Uterus (tissue), 3 donors: ENCODE measurements at regions not wholly inside any gene's neighbourhood (a gene's known extent, or its start where the extent isn't known, plus 50 kb on each side); places are given as distances from the start of the nearest gene placed in this dataset.

ENCODE experiments used
- DNase-seq, 2 donors: peaks; one replicate each; pipeline ENCODE4 v3.0.0-alpha.2; 2019 to 2020
- H3K27ac ChIP-seq, 2 donors: fragments of 200-600 bp; sonication (generic); 1 replicate in 1 of 2; 2 replicates in 1 of 2; pipeline ENCODE4 v1.5.1; 2016 to 2018
- H3K27me3 ChIP-seq, 2 donors: fragments of 200-600 bp; sonication (generic); one replicate each; pipeline ENCODE4 v1.5.1; 2018 to 2019; ENCODE audit warnings: control low read depth in 1 of 2
- H3K36me3 ChIP-seq, 2 donors: fragments of 200-600 bp; sonication (generic); one replicate each; pipeline ENCODE4 v1.5.1; 2019; ENCODE audit warnings: control low read depth in 1 of 2
- H3K4me1 ChIP-seq, 2 donors: fragments of 200-600 bp; sonication (generic); one replicate each; pipeline ENCODE4 v1.5.1; 2018 to 2019; ENCODE audit warnings: control low read depth in 1 of 2
- H3K4me3 ChIP-seq, 2 donors: fragments of 200-600 bp; sonication (generic); 1 replicate in 1 of 2; 2 replicates in 1 of 2; pipeline ENCODE4 v1.5.1; 2018 to 2019; ENCODE audit warnings: mild to moderate bottlenecking in 1 of 2
- H3K9me3 ChIP-seq, 2 donors: fragments of 200-600 bp; sonication (generic); one replicate each; pipeline ENCODE4 v1.5.1; 2019; ENCODE audit warnings: control low read depth in 1 of 2
- POLR2A ChIP-seq, 2 donors: fragments of 450-650 bp; IDR thresholded peaks; one replicate each; pipeline ENCODE4 v1.6.1; 2016; ENCODE audit warnings: antibody characterized with exemption in 2 of 2, mild to moderate bottlenecking in 1 of 2, moderate library complexity in 1 of 2
- intact Hi-C: fragments of 100-400 bp; cut with DNase I; formaldehyde crosslinking; loops from one replicate; pipeline ENCODE4 v1.15.1; 2023; ENCODE audit warnings: low total_unique reads
- TF ChIP-seq, protein P1 (sequence below), 4 experiments: fragments of 200-600 bp in 2 of 4; fragments of 450-650 bp in 2 of 4; sonication (generic) in 2 of 4; IDR thresholded peaks; one replicate each; pipeline ENCODE4 v1.5.1; 2016 to 2019; ENCODE audit warnings: antibody characterized with exemption in 4 of 4, mild to moderate bottlenecking in 2 of 4, moderate library complexity in 1 of 4
- donor health status: DM: yes; HTN: yes; CAD: no.

DNA sequence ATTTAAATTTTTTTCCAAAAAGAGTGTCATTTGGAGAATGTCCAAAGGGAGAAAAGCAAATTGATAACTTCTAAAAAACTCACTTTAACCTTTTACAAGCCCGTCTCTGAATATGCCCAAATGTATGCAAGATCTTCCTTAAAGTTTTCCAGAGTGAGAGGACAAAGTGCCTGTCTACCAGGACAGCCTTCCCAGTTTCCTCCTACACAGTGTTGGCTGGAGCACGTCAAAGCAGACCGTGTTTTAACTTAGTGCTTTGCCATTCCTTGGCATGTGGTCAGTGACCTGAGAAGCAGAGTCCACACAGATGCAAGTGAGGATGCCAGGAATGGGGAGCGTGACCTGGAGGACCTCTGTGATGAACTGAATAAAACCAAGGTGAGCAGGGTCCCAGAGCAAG lies 245.7 kb downstream of the FAM43A start:
- Histone ChIP-seq H3K27ac (peak overlapping the region; percentile 25 to 49), H3K9me3 (no peaks in the 10 kb centered on the region), H3K27me3 (no peaks in the 10 kb centered on the region), H3K4me3 (no peak overlapping the region), H3K4me1 (no peaks in the 10 kb centered on the region), H3K36me3 (no peaks in the 10 kb centered on the region)
- intact Hi-C loops, result no loop called here
- no peak for TF ChIP-seq POLR2A (IDR thresholded peaks at IDR 0.05)
- TF ChIP-seq, protein P1, sequence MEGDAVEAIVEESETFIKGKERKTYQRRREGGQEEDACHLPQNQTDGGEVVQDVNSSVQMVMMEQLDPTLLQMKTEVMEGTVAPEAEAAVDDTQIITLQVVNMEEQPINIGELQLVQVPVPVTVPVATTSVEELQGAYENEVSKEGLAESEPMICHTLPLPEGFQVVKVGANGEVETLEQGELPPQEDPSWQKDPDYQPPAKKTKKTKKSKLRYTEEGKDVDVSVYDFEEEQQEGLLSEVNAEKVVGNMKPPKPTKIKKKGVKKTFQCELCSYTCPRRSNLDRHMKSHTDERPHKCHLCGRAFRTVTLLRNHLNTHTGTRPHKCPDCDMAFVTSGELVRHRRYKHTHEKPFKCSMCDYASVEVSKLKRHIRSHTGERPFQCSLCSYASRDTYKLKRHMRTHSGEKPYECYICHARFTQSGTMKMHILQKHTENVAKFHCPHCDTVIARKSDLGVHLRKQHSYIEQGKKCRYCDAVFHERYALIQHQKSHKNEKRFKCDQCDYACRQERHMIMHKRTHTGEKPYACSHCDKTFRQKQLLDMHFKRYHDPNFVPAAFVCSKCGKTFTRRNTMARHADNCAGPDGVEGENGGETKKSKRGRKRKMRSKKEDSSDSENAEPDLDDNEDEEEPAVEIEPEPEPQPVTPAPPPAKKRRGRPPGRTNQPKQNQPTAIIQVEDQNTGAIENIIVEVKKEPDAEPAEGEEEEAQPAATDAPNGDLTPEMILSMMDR (IDR thresholded peaks at IDR 0.05), result no peak
- no peak for DNase-seq

DNA sequence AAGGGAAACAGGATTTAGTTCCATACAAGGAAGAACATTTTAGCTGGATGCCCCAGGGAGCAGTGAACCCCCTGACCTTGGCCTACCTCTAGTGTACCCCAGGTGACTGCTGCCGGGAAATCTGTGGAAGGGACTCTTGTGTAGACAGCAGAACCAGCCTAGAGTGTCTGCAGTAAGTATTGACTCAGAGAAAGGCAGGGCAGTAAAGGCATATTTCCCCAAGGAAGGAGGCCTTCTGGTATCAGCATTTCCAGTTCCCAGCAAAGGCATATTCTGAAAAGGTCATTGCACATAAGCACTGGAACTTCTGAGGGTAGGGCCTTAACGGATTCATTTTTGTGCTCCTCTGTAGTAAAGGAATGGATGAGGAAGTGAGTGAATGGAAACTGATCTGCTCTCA lies 246.2 kb downstream of the FAM43A start:
- TF ChIP-seq, protein P1 (IDR thresholded peaks at IDR 0.05), result no peak
- TF ChIP-seq POLR2A (IDR thresholded peaks at IDR 0.05), result no peak
- H3K9me3 ChIP-seq, result no peaks in the 10 kb centered on the region
- no peak for DNase-seq
- no peaks in the 10 kb centered on the region for H3K36me3 ChIP-seq
- peak overlapping the region; percentile 25 to 49 for H3K27ac ChIP-seq
- no peak overlapping the region for H3K4me3 ChIP-seq
- intact Hi-C loops, result no loop called here
- H3K27me3 ChIP-seq, result no peaks in the 10 kb centered on the region
- no peaks in the 10 kb centered on the region for H3K4me1 ChIP-seq

DNA sequence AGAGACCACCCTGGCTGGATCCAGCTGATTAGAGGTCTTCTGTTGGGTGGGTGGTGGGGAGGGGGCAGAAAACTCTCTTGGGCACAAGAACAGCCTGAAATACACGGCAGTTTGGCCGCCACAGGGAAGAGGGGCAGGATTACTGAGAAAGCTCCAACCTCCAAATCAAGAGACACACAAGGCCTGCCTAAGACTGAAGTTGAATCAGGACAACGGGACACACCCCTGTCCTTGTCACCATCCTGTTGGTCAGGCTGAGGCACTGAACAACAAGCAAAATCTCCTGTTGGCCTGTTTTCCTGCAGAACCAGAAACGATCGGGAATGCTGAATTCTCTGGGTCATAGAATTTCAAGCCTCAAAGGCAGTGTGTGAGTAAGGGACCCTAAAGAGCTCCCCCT lies 247.8 kb downstream of the FAM43A start:
- Histone ChIP-seq H3K4me3 (no peak overlapping the region), H3K9me3 (no peaks in the 10 kb centered on the region), H3K27ac (no peak overlapping the region), H3K27me3 (no peaks in the 10 kb centered on the region), H3K36me3 (no peaks in the 10 kb centered on the region), H3K4me1 (no peaks in the 10 kb centered on the region)
- intact Hi-C loops, result no loop called here
- no peak for DNase-seq
- no peak for TF ChIP-seq POLR2A (IDR thresholded peaks at IDR 0.05)
- TF ChIP-seq, protein P1 (IDR thresholded peaks at IDR 0.05), result no peak

DNA sequence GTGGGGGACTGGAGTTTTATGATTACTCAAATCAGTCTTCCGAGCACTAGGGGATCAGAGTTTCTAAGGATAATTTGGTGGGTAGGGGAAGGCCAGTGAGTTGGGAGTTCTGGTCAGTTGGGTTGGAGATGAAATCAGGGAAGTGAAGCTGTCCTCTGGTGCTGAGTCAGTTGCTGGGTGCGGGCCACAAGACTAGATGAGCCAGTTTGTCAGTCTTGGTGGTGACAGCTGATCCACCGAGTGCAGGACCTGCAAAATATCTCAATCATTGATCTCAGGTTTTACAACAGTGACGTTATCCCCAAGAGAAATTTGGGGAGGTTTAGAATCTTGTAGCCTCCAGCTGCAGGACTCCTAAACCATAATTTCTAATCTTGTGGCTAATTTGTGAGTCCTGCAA lies 249.4 kb downstream of the FAM43A start:
- H3K36me3 ChIP-seq, result no peaks in the 10 kb centered on the region
- no peak overlapping the region for H3K27ac ChIP-seq
- TF ChIP-seq POLR2A (IDR thresholded peaks at IDR 0.05), result no peak
- TF ChIP-seq, protein P1 (IDR thresholded peaks at IDR 0.05), result no peak
- no peak for DNase-seq
- H3K4me3 ChIP-seq, result no peak overlapping the region
- H3K27me3 ChIP-seq, result no peaks in the 10 kb centered on the region
- no peaks in the 10 kb centered on the region for H3K4me1 ChIP-seq
- no peaks in the 10 kb centered on the region for H3K9me3 ChIP-seq
- intact Hi-C loops, result no loop called here

DNA sequence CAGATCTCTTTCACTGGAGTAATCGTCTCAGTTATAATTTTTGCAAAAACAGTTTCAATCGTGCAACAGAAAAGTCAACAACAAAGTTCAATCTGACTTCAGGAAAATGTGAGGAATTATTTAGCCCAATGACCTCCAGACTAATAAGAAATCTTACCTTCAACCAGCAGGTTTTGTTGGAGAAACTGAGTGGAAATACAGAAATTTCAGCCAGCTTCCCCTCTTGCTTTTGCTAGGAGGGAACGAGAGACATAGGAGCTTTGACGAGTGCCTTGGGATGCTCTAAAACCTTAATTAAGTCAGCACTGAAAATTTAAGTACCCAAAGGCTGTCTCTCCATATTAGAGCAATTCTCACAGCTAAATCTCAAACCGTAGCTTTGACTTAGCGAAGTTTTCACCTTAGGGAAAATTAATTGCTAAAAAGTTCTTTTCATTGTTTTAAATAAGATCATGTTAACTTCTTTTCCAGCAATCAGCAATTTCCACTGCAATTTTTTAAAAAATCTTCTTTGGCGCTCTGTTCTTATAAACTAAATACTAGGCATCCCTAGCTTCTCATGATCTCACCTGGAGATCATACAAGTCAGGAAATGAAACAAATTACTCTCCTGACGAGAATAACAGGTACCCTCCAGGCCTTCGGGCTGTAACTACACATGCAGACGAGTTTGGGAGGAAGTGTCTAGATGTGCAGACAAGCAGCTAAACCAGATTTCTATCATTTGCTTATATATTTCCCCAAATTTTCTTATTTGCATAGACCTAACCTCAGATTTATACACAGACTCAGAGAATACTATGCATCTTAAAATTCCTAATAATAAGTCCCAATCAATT lies 250.2 kb downstream of the FAM43A start:
- no peaks in the 10 kb centered on the region for H3K27me3 ChIP-seq
- H3K4me3 ChIP-seq, result no peak overlapping the region
- intact Hi-C loops, result no loop called here
- TF ChIP-seq, protein P1 (IDR thresholded peaks at IDR 0.05), result no peak
- TF ChIP-seq POLR2A (IDR thresholded peaks at IDR 0.05), result no peak
- H3K27ac ChIP-seq, result no peak overlapping the region
- no peaks in the 10 kb centered on the region for H3K9me3 ChIP-seq
- no peaks in the 10 kb centered on the region for H3K36me3 ChIP-seq
- no peak for DNase-seq
- no peaks in the 10 kb centered on the region for H3K4me1 ChIP-seq
